GM12878 (cell line): ENCODE measurements at regions not wholly inside any gene's neighbourhood (a gene's known extent, or its start where the extent isn't known, plus 50 kb on each side); places are given as distances from the start of the nearest gene placed in this dataset.

ENCODE experiments used
- ATAC-seq: fragments of 200-7000 bp; cut with Tn5 transposase; 3 replicates; pipeline ENCODE4 v1.9.1; 2020; ENCODE audit warnings: mild to moderate bottlenecking, moderate library complexity
- BruUV-seq: library from RNA; stranded (reverse); fragments of 400-500 nt; replicated peaks from 2 replicates; lab custom pipeline; 2021; lab: Mats Ljungman, UMichigan
- CTCF ChIA-PET: fragments of 300-600 bp; sonication (Branson Sonifier 250); formaldehyde crosslinking; extraction: SDS; loops from one replicate; lab custom pipeline; 2021; ENCODE audit warnings: inconsistent platforms; lab: Yijun Ruan, JAX
- POLR2A ChIA-PET: fragments of 350-600 bp; formaldehyde crosslinking; extraction: SDS; loops from one replicate; lab custom pipeline; 2021; ENCODE audit warnings: inconsistent platforms; lab: Charles Lee
- RAD21 ChIA-PET: fragments of 300-600 bp; sonication (Branson Sonifier 250); formaldehyde crosslinking; loops from one replicate; lab custom pipeline; 2023; ENCODE audit warnings: antibody characterized with exemption; ENCODE audit not compliant: unreplicated experiment; lab: Charles Lee
- SMC1A ChIA-PET: fragments of 300-600 bp; sonication (Branson Sonifier 250); formaldehyde crosslinking; loops from one replicate; lab custom pipeline; 2023; ENCODE audit not compliant: unreplicated experiment, uncharacterized antibody; lab: Charles Lee
- DNase-seq: peaks from one replicate; pipeline ENCODE4 v3.0.0-alpha.2; 2011; ENCODE audit warnings: low read depth, low spot score
- FAIRE-seq: peaks from 3 replicates; lab custom pipeline; 2011; peaks lifted over from hg19 to GRCh38; lab: Jason Lieb, UNC
- H2AFZ ChIP-seq: 2 replicates; pipeline ENCODE4 v1.6.0; 2011; ENCODE audit warnings: low read depth, low read length, control low read depth; ENCODE audit not compliant: control insufficient read depth
- H3K27ac ChIP-seq: 2 replicates; pipeline ENCODE4 v1.5.1; 2011; ENCODE audit warnings: control low read depth; ENCODE audit not compliant: control insufficient read depth, insufficient read depth
- H3K27me3 ChIP-seq, 2 experiments: replicated peaks in 1 of 2; 2 replicates each; pipeline versions ENCODE4 v1.6.0 to v1.6.1; 2011; ENCODE audit warnings: low read length in 1 of 2; ENCODE audit not compliant: control insufficient read depth in 2 of 2, insufficient read depth in 2 of 2
- H3K36me3 ChIP-seq, 2 experiments: 2 replicates each; pipeline ENCODE4 v1.5.1; 2011; ENCODE audit warnings: low read length in 1 of 2; ENCODE audit not compliant: control insufficient read depth in 2 of 2, insufficient read depth in 2 of 2
- H3K4me1 ChIP-seq: 2 replicates; pipeline ENCODE4 v1.6.1; 2011; ENCODE audit warnings: mild to moderate bottlenecking, low read length, moderate library complexity, mixed read lengths; ENCODE audit not compliant: control insufficient read depth, insufficient read depth
- H3K4me2 ChIP-seq: 2 replicates; pipeline ENCODE4 v1.6.0; 2011; ENCODE audit warnings: control low read depth; ENCODE audit not compliant: control insufficient read depth, insufficient read depth
- H3K4me3 ChIP-seq: fragments of 200-600 bp; sonication (generic); 2 replicates; pipeline ENCODE4 v1.5.1; 2016
- H3K79me2 ChIP-seq: 2 replicates; pipeline ENCODE4 v1.6.0; 2011; ENCODE audit warnings: low read length; ENCODE audit not compliant: control insufficient read depth, insufficient read depth
- H3K9ac ChIP-seq: 2 replicates; pipeline ENCODE4 v1.8.0; 2011; ENCODE audit warnings: low read length, control low read depth, mixed read lengths; ENCODE audit not compliant: control insufficient read depth, insufficient read depth
- H3K9me3 ChIP-seq: replicated peaks from 3 replicates; pipeline ENCODE4 v1.5.1; 2011; ENCODE audit warnings: mild to moderate bottlenecking, low read length; ENCODE audit not compliant: control insufficient read depth, insufficient read depth
- H4K20me1 ChIP-seq: 2 replicates; pipeline ENCODE4 v1.6.0; 2011; ENCODE audit not compliant: control insufficient read depth, insufficient read depth
- CREM ChIP-seq: IDR thresholded peaks from 2 replicates; pipeline ENCODE4 v1.6.1; 2014; ENCODE audit warnings: antibody characterized with exemption, low read depth
- CTCF ChIP-seq, 3 experiments: IDR thresholded peaks in 2 of 3; conservative IDR thresholded peaks in 1 of 3; 2 replicates each; pipeline ENCODE4 v1.5.1; 2011; ENCODE audit warnings: low read depth in 3 of 3, low read length in 3 of 3, mild to moderate bottlenecking in 3 of 3, control low read depth in 2 of 3, moderate library complexity in 2 of 3, inconsistent platforms in 1 of 3, mixed read lengths in 1 of 3; ENCODE audit not compliant: control insufficient read depth in 2 of 3, insufficient read depth in 1 of 3; ENCODE audit errors: extremely low read depth in 1 of 3
- ESRRA ChIP-seq: IDR thresholded peaks from 2 replicates; pipeline ENCODE4 v1.6.1; 2012; ENCODE audit warnings: mild to moderate bottlenecking, low read length, improper control_type of control experiment
- FOS ChIP-seq: IDR thresholded peaks from 3 replicates; pipeline ENCODE4 v1.6.1; 2011; ENCODE audit warnings: borderline replicate concordance; ENCODE audit not compliant: insufficient read length; ENCODE audit errors: extremely low read depth
- GABPA ChIP-seq: IDR thresholded peaks from 2 replicates; pipeline ENCODE4 v1.6.1; 2014; ENCODE audit warnings: antibody characterized with exemption, low read depth, mild to moderate bottlenecking, inconsistent platforms
- HDGF ChIP-seq: fragments of 450-650 bp; IDR thresholded peaks from 2 replicates; pipeline ENCODE4 v1.6.1; 2016; ENCODE audit warnings: antibody characterized with exemption
- IRF4 ChIP-seq: IDR thresholded peaks from 2 replicates; pipeline ENCODE4 v1.6.1; 2011; ENCODE audit warnings: low read depth, low read length
- JUNB ChIP-seq: IDR thresholded peaks from 2 replicates; pipeline ENCODE4 v1.6.1; 2016; ENCODE audit warnings: antibody characterized with exemption, mild to moderate bottlenecking
- MAX ChIP-seq: IDR thresholded peaks from 2 replicates; pipeline ENCODE4 v1.6.1; 2012; ENCODE audit warnings: low read depth, low read length, improper control_type of control experiment
- MEF2B ChIP-seq: fragments of 450-650 bp; IDR thresholded peaks from 2 replicates; pipeline ENCODE4 v1.6.1; 2018; ENCODE audit warnings: mild to moderate bottlenecking, moderate library complexity; ENCODE audit not compliant: partially characterized antibody, poor library complexity, severe bottlenecking
- NFYB ChIP-seq: IDR thresholded peaks from 2 replicates; pipeline ENCODE4 v1.6.1; 2011; ENCODE audit warnings: low read depth, mild to moderate bottlenecking, low read length, improper control_type of control experiment, moderate library complexity; ENCODE audit not compliant: insufficient read depth
- POLR2AphosphoS2 ChIP-seq: IDR thresholded peaks from 2 replicates; pipeline ENCODE4 v1.6.1; 2011; ENCODE audit warnings: low read depth, mild to moderate bottlenecking, low read length, improper control_type of control experiment, moderate library complexity
- POLR2AphosphoS5 ChIP-seq: IDR thresholded peaks from 2 replicates; pipeline ENCODE4 v1.6.1; 2011; ENCODE audit warnings: mild to moderate bottlenecking, low read length, inconsistent platforms
- RELB ChIP-seq: fragments of 450-650 bp; IDR thresholded peaks from 2 replicates; pipeline ENCODE4 v1.6.1; 2017; ENCODE audit warnings: low read depth, mild to moderate bottlenecking, moderate library complexity
- SRF ChIP-seq, 2 experiments: IDR thresholded peaks; 2 replicates each; pipeline ENCODE4 v1.6.1; 2011; ENCODE audit warnings: low read depth in 2 of 2, low read length in 2 of 2, mild to moderate bottlenecking in 1 of 2, moderate library complexity in 1 of 2
- TBL1XR1 ChIP-seq: IDR thresholded peaks from 2 replicates; pipeline ENCODE4 v1.6.1; 2012; ENCODE audit warnings: low read depth, low read length, improper control_type of control experiment
- ZBTB11 ChIP-seq: fragments of 450-650 bp; formaldehyde crosslinking; IDR thresholded peaks from 2 replicates; pipeline ENCODE4 v1.5.0; 2022; ENCODE audit warnings: mild to moderate bottlenecking, missing genetic modification characterization
- WGBS: methylation state at CpG from one replicate; pipeline ENCODE4 v1.1.6; 2016; ENCODE audit warnings: low lambda C conversion rate; ENCODE audit not compliant: insufficient replicate concordance, insufficient coverage; ENCODE audit errors: missing lambda C conversion rate; 5-methylcytosine and 5-hydroxymethylcytosine counted together
- in situ Hi-C: fragments of 300-500 bp; cut with MboI; formaldehyde crosslinking; loops from 9 replicates; pipeline ENCODE4 v1.14.3; 2018; ENCODE audit warnings: mixed read lengths
- intact Hi-C: fragments of 100-400 bp; cut with micrococcal nuclease; formaldehyde crosslinking; loops from one replicate; pipeline ENCODE4 v1.14.2; 2022; ENCODE audit not compliant: unreplicated experiment

- no peak overlapping the region for H3K4me2 ChIP-seq
- H3K79me2 ChIP-seq: no peaks in the 10 kb centered on the region
- H4K20me1 ChIP-seq: no peaks in the 10 kb centered on the region
- H3K9ac ChIP-seq: no peak overlapping the region
- in situ Hi-C loops: loop anchor here (5.0 kb wide), 1 partner anchor 124 kb away; the partner anchor contains the start of gene RASGRP1
- 77% methylated on average over 4 of the region's 4 CpGs for WGBS
- SMC1A ChIA-PET: interaction anchor here (0.9 to 17.6 kb wide), 21 partner anchors 13 to 245 kb away, joined by 3 to 293 read pairs (median 39); partner anchors contain the start of genes FAM98B and RASGRP1
- no peak for FAIRE-seq
- intact Hi-C loops: no loop called here
- no peak overlapping the region for H3K4me3 ChIP-seq
- H3K27ac ChIP-seq: no peak overlapping the region
- no peaks in the 10 kb centered on the region for H3K9me3 ChIP-seq
- H3K27me3 ChIP-seq: no peaks in the 10 kb centered on the region
- H3K4me1 ChIP-seq: peaks cover 21% of the 10 kb centered on the region
- no peaks in the 10 kb centered on the region for H3K36me3 ChIP-seq
- RAD21 ChIA-PET: interaction anchor here (0.5 to 12.0 kb wide), 13 partner anchors 13 to 261 kb away, joined by 3 to 322 read pairs (median 109); partner anchors contain the start of gene RASGRP1
- CTCF ChIA-PET: interaction anchor here (0.8 to 15.4 kb wide), 13 partner anchors 11 to 245 kb away, joined by 3 to 288 read pairs (median 63); partner anchors contain the start of gene RASGRP1
- no peak overlapping the region for H2AFZ ChIP-seq
- no peak for DNase-seq
- POLR2A ChIA-PET: interaction anchor here (0.6 to 6.9 kb wide), 5 partner anchors 11 to 243 kb away, joined by 4 to 45 read pairs (median 9); no protein-coding TSS in a partner anchor
- no TSS peak for BruUV-seq
- no peak for ATAC-seq
- no peak for TF ChIP-seq RELB
- no peak for TF ChIP-seq POLR2AphosphoS2
- no peak for TF ChIP-seq MAX
- no peak for TF ChIP-seq SRF (IDR thresholded peaks at IDR 0.05; ENCODE audit: low read depth in 2 of 2, low read length in 2 of 2)
- TF ChIP-seq ESRRA: no peak
- TF ChIP-seq GABPA: no peak
- TF ChIP-seq JUNB: no peak
- TF ChIP-seq CREM: no peak
- TF ChIP-seq TBL1XR1: no peak
- TF ChIP-seq ZBTB11: no peak
- no peak for TF ChIP-seq NFYB
- TF ChIP-seq IRF4: no peak
- TF ChIP-seq CTCF (IDR thresholded peaks at IDR 0.05 in 2 of 3, conservative IDR thresholded peaks at IDR 0.05 in 1 of 3; ENCODE audit: control insufficient read depth in 2 of 3, extremely low read depth in 1 of 3, insufficient read depth in 1 of 3, low read depth in 3 of 3, low read length in 3 of 3): no peak
- TF ChIP-seq POLR2AphosphoS5: no peak
- no peak for TF ChIP-seq FOS
- no peak for TF ChIP-seq HDGF
- TF ChIP-seq MEF2B: no peak
These were observed 121.2 kb upstream of the RASGRP1 start for GRCh38 chr15:38685686-38686339.
